Middle frontal gyrus (tissue), 1 donor: ENCODE measurements at regions not wholly inside any gene's neighbourhood (a gene's known extent, or its start where the extent isn't known, plus 50 kb on each side); places are given as distances from the start of the nearest gene placed in this dataset.

Experiments used
- DNase-seq: peaks from one replicate; pipeline ENCODE4 v3.0.0-alpha.2; 2015; ENCODE audit warnings: low spot score; ENCODE audit errors: extremely low spot score

- no peak for DNase-seq
Observed at GRCh38 chr13:99709134-99709533, 207.9 kb downstream of the TM9SF2 start.

- DNase-seq = no peak
Observed at GRCh38 chr13:99704390-99704789, 203.1 kb downstream of the TM9SF2 start.

- DNase-seq = no peak
Observed at GRCh38 chr13:99703908-99704307, 202.6 kb downstream of the TM9SF2 start.

GRCh38 chr13:99702687-99703319 lies 201.5 kb downstream of the TM9SF2 start:
- no peak for DNase-seq

GRCh38 chr13:99700468-99700867 lies 199.2 kb downstream of the TM9SF2 start:
- DNase-seq = no peak

GRCh38 chr13:99698816-99699099 lies 197.5 kb downstream of the TM9SF2 start:
- DNase-seq = no peak

- no peak for DNase-seq
Observed at GRCh38 chr13:99698010-99698815, 196.9 kb downstream of the TM9SF2 start.

GRCh38 chr13:99695857-99696256 lies 194.6 kb downstream of the TM9SF2 start:
- DNase-seq = no peak

GRCh38 chr13:99693852-99694611 lies 192.8 kb downstream of the TM9SF2 start:
- no peak for DNase-seq

- no peak for DNase-seq
Observed at GRCh38 chr13:99693351-99693750, 192.1 kb downstream of the TM9SF2 start.

GRCh38 chr13:99692854-99693253 lies 191.6 kb downstream of the TM9SF2 start:
- DNase-seq = no peak

GRCh38 chr13:99691552-99691951 lies 190.3 kb downstream of the TM9SF2 start:
- no peak for DNase-seq

GRCh38 chr13:99690426-99691174 lies 189.3 kb downstream of the TM9SF2 start:
- DNase-seq = no peak

GRCh38 chr13:99689955-99690354 lies 188.7 kb downstream of the TM9SF2 start:
- DNase-seq = no peak

- no peak for DNase-seq
Observed at GRCh38 chr13:99688776-99689175, 187.5 kb downstream of the TM9SF2 start.

GRCh38 chr13:99687723-99688397 lies 186.6 kb downstream of the TM9SF2 start:
- DNase-seq = no peak

GRCh38 chr13:99686944-99687411 lies 185.7 kb downstream of the TM9SF2 start:
- DNase-seq = no peak

- no peak for DNase-seq
Observed at GRCh38 chr13:99686157-99686572, 184.9 kb downstream of the TM9SF2 start.

- no peak for DNase-seq
Observed at GRCh38 chr13:99681695-99682094, 180.4 kb downstream of the TM9SF2 start.

- DNase-seq = no peak
Observed at GRCh38 chr13:99677116-99677951, 176.1 kb downstream of the TM9SF2 start.
